A172 (cell line): ENCODE measurements at regions not wholly inside any gene's neighbourhood (a gene's known extent, or its start where the extent isn't known, plus 50 kb on each side); places are given as distances from the start of the nearest gene placed in this dataset.

Experiments used
- DNase-seq: peaks from one replicate; pipeline ENCODE4 v3.0.0-alpha.2; 2015; ENCODE audit warnings: low spot score

DNA sequence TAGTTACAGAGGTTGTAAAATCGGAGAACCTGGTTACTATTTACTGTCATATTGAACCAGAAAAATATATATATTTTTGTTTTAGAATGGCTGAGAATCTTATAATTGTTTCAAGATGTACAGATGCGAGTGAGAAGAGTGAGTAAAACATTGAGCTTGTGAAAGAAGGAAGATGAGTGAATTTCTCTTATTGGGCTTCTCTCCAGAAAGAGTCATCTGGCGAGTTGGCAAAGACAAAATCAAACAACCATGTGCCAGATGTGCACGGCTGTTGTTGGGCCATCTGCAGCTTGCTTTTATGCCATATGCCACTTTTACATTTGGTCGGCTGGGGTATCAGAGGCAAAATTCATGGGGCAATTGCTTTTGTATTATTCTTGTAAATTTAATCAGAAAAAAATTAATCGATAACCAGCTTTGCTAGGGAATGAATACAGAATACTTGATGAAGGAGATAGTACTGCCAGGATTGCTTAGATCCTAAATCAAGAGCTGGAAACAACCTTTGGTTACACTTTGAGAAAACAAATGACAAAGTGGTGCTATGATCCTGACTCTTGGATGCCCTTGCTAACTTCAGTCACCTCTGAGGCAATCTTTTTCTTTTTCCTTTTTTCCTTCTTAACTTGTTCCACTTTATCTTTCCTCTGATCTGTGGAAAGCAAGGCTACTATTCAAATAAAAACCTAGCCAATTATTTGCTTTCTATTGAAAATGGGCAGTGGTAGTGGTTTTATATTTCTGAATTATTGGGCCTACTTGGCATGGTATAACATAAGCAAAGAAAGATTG lies 97.1 kb upstream of the GRIK2 start:
- no peak for DNase-seq

DNA sequence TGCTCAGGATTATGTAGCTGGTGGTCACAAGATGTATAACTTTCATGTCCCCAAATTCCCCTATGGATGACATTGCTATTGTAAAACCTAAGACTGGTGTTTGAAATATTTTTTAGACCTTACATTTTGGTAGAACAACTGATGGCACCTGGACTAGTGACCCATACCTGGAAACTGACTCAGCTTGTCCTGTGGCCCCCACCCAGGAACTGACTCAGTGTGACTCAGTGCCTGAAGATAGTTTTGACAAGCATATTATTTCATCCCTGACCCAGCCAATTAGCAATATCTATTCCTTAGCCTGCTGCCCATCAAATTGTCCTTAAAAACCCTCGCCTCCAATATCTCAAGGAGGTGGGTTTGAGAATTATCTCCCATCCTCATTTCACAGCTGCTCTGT lies 90.9 kb upstream of the GRIK2 start:
- peak; percentile 5 for DNase-seq

GRCh38 chr6:101303495-101303894 lies 90.0 kb upstream of the GRIK2 start:
- no peak for DNase-seq

DNA sequence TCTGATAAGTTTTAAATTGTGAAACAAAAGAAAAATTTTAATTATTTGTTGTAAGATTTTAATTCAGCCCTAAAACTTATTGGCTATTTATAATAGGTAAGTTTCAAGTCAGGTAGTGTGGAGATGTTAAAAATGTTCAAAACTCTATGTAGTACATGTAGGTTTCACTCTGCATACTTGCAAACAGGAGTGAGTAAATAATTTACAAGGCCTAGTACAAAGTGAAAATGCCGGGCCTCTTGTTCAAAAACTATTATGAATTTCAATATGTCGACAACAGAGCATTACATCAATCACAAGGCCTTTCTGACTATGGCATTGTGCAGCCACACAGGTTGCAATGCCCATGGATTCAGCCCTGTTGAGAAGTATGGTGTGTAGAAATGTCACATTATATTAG lies 80.9 kb upstream of the GRIK2 start:
- DNase-seq, result no peak

DNA sequence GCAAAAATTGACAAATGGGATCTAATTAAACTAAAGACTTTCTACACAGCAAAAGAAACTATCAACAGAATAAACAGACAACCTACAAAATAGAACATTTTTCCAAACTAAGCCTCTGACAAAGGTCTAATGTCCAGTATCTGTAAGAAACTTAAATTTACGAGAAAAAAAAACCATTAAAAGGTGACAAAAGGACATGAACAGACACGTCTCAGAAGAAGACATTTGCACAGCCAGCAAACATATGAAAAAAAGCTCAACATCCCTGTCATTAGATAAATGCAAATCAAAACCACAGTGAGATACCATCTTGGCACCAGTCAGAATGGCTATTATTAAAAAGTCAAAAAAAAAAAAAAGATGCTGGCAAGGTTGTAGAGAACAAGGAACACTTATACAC lies 70.6 kb upstream of the GRIK2 start:
- no peak for DNase-seq

DNA sequence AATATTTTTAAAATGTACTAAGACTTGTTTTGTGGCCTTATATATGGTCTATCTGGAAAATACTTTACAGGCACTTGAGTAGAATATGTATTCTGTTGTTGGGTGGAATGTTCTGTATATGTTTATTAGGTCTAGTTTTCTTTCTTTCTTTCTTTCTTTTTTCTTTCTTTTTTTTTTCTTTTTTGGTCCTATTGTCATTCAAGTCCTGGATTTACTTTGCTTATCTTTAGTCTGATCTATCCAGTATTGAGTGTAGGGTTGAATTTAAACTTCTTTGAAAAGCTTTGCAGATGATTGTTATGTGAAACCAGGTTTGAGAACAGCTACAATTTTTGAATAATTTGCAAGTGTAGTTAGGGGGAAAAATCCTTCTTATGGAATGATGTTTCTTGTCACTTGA lies 67.1 kb upstream of the GRIK2 start:
- no peak for DNase-seq

GRCh38 chr6:101341926-101342325 lies 51.6 kb upstream of the GRIK2 start:
- no peak for DNase-seq
